ENCODE measurements at regions not wholly inside any gene's neighbourhood (a gene's known extent, or its start where the extent isn't known, plus 50 kb on each side); places are given as distances from the start of the nearest gene placed in this dataset.

- Mint-ChIP-seq H3K27me3 (ENCODE audit: unreplicated experiment) (no peaks in the 10 kb centered on the region), H3K27ac (ENCODE audit: unreplicated experiment) (no peak overlapping the region), H3K9me3 (ENCODE audit: unreplicated experiment) (no peaks in the 10 kb centered on the region), H3K4me1 (ENCODE audit: unreplicated experiment) (no peaks in the 10 kb centered on the region), H3K4me3 (ENCODE audit: unreplicated experiment) (no peak overlapping the region), H3K36me3 (ENCODE audit: low read depth, unreplicated experiment) (no peaks in the 10 kb centered on the region)
- DNase-seq (ENCODE audit: low spot score) = no peak
- no peak for TF ChIP-seq CTCF (IDR thresholded peaks at IDR 0.05; ENCODE audit: unreplicated experiment)
Measured at GRCh38 chr3:82498186-82498585, 736.7 kb upstream of the GBE1 start.

GRCh38 chr3:82496890-82497560, 735.6 kb upstream of the GBE1 start:
- H3K27ac Mint-ChIP-seq (ENCODE audit: unreplicated experiment) = no peak overlapping the region
- no peaks in the 10 kb centered on the region for H3K9me3 Mint-ChIP-seq (ENCODE audit: unreplicated experiment)
- H3K36me3 Mint-ChIP-seq (ENCODE audit: low read depth, unreplicated experiment) = no peaks in the 10 kb centered on the region
- DNase-seq (ENCODE audit: low spot score) = peak; percentile 26
- peak; percentile 44 for TF ChIP-seq CTCF (IDR thresholded peaks at IDR 0.05; ENCODE audit: unreplicated experiment)
- no peak overlapping the region for H3K4me3 Mint-ChIP-seq (ENCODE audit: unreplicated experiment)
- H3K27me3 Mint-ChIP-seq (ENCODE audit: unreplicated experiment) = no peaks in the 10 kb centered on the region
- H3K4me1 Mint-ChIP-seq (ENCODE audit: unreplicated experiment) = no peaks in the 10 kb centered on the region

- no peaks in the 10 kb centered on the region for H3K27me3 Mint-ChIP-seq (ENCODE audit: unreplicated experiment)
- DNase-seq (ENCODE audit: low spot score) = no peak
- no peaks in the 10 kb centered on the region for H3K36me3 Mint-ChIP-seq (ENCODE audit: low read depth, unreplicated experiment)
- H3K4me1 Mint-ChIP-seq (ENCODE audit: unreplicated experiment) = no peaks in the 10 kb centered on the region
- H3K27ac Mint-ChIP-seq (ENCODE audit: unreplicated experiment) = no peak overlapping the region
- H3K4me3 Mint-ChIP-seq (ENCODE audit: unreplicated experiment) = no peak overlapping the region
- no peaks in the 10 kb centered on the region for H3K9me3 Mint-ChIP-seq (ENCODE audit: unreplicated experiment)
- no peak for TF ChIP-seq CTCF (IDR thresholded peaks at IDR 0.05; ENCODE audit: unreplicated experiment)
Measured at GRCh38 chr3:82495655-82496054, 734.2 kb upstream of the GBE1 start.

GRCh38 chr3:82494977-82495489, 733.6 kb upstream of the GBE1 start:
- H3K4me1 Mint-ChIP-seq (ENCODE audit: unreplicated experiment) = no peaks in the 10 kb centered on the region
- no peaks in the 10 kb centered on the region for H3K27me3 Mint-ChIP-seq (ENCODE audit: unreplicated experiment)
- no peaks in the 10 kb centered on the region for H3K9me3 Mint-ChIP-seq (ENCODE audit: unreplicated experiment)
- no peak overlapping the region for H3K4me3 Mint-ChIP-seq (ENCODE audit: unreplicated experiment)
- no peak overlapping the region for H3K27ac Mint-ChIP-seq (ENCODE audit: unreplicated experiment)
- no peak for DNase-seq (ENCODE audit: low spot score)
- no peak for TF ChIP-seq CTCF (IDR thresholded peaks at IDR 0.05; ENCODE audit: unreplicated experiment)
- no peaks in the 10 kb centered on the region for H3K36me3 Mint-ChIP-seq (ENCODE audit: low read depth, unreplicated experiment)

GRCh38 chr3:82493858-82494257, 732.4 kb upstream of the GBE1 start:
- Mint-ChIP-seq H3K9me3 (ENCODE audit: unreplicated experiment) (no peaks in the 10 kb centered on the region), H3K27ac (ENCODE audit: unreplicated experiment) (no peak overlapping the region), H3K36me3 (ENCODE audit: low read depth, unreplicated experiment) (no peaks in the 10 kb centered on the region), H3K4me1 (ENCODE audit: unreplicated experiment) (no peaks in the 10 kb centered on the region), H3K27me3 (ENCODE audit: unreplicated experiment) (no peaks in the 10 kb centered on the region), H3K4me3 (ENCODE audit: unreplicated experiment) (no peak overlapping the region)
- TF ChIP-seq CTCF (IDR thresholded peaks at IDR 0.05; ENCODE audit: unreplicated experiment) = no peak
- DNase-seq (ENCODE audit: low spot score) = no peak
